ENCODE measurements at regions not wholly inside any gene's neighbourhood (a gene's known extent, or its start where the extent isn't known, plus 50 kb on each side); places are given as distances from the start of the nearest gene placed in this dataset.

DNA sequence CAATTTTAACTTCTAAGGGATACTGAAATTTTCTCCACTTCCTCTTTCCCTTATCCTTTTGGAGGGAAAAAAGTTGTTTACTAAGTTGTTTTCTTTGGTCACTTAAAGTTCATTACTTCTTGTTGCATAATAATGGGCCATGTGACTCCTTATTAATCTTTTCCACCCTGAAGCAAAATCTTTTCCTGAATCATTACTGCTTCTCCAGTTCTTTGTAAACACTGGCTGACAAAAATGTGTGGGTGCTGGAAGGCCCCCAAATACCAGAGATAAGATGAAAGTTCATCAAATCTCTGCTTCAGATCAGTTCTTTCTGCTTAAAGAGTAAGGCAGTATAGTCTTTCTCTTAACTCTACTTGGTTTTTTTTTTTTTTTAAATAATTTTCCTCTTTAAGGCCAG, 108.9 kb upstream of the NHS start:
- TF ChIP-seq, protein P1, sequence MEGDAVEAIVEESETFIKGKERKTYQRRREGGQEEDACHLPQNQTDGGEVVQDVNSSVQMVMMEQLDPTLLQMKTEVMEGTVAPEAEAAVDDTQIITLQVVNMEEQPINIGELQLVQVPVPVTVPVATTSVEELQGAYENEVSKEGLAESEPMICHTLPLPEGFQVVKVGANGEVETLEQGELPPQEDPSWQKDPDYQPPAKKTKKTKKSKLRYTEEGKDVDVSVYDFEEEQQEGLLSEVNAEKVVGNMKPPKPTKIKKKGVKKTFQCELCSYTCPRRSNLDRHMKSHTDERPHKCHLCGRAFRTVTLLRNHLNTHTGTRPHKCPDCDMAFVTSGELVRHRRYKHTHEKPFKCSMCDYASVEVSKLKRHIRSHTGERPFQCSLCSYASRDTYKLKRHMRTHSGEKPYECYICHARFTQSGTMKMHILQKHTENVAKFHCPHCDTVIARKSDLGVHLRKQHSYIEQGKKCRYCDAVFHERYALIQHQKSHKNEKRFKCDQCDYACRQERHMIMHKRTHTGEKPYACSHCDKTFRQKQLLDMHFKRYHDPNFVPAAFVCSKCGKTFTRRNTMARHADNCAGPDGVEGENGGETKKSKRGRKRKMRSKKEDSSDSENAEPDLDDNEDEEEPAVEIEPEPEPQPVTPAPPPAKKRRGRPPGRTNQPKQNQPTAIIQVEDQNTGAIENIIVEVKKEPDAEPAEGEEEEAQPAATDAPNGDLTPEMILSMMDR (IDR thresholded peaks at IDR 0.05; ENCODE audit: low read depth, low read length, missing control alignments) = no peak
- DNase-seq (ENCODE audit: extremely low read depth, low read depth) = no peak
- H3K4me3 ChIP-seq (replicated peaks; ENCODE audit: low read depth, low read length) = no peak overlapping the region

DNA sequence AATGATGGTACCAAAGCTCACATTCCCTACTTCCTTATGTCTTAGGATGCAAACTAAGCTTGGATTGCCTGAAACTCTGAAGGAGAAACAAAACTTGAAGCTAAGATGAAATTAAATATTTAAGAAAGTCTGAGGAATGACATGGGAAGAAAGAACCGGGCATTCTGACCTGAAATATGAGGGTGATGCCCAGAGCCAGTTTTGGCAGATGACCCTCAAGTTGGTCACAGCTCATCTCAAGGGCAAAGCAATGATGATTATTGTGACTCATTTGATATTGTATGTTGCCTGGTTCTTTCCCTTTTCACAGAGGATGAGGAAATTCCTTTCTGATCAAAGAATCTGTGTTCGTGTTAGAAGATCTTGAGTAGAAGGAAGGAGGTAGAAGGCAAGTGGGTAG, 96.0 kb upstream of the NHS start:
- TF ChIP-seq, protein P1 (IDR thresholded peaks at IDR 0.05; ENCODE audit: low read depth, low read length, missing control alignments) = no peak
- H3K4me3 ChIP-seq (replicated peaks; ENCODE audit: low read depth, low read length) = no peak overlapping the region
- DNase-seq (ENCODE audit: extremely low read depth, low read depth) = no peak

DNA sequence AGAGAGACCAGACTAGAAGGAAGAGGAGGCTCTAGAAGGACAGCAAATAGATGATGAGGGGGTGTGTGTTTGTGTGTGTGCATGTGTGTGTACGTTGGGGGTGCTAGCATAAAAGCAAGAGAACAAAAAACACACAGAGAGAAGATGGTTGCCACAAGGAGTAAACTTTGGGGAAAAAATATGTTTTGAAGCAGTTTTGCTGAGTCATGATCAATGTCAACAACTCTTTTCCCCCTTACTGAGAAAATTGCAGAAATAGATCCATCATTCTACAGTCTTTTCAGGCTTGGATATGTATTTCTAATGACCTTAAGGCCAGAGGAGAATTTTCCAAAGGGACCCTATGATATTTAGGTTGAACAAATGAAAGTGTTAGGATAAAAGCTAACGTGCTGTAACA, 89.0 kb upstream of the NHS start:
- no peak overlapping the region for H3K4me3 ChIP-seq (replicated peaks; ENCODE audit: low read depth, low read length)
- TF ChIP-seq, protein P1 (IDR thresholded peaks at IDR 0.05; ENCODE audit: low read depth, low read length, missing control alignments) = no peak
- DNase-seq (ENCODE audit: extremely low read depth, low read depth) = no peak

DNA sequence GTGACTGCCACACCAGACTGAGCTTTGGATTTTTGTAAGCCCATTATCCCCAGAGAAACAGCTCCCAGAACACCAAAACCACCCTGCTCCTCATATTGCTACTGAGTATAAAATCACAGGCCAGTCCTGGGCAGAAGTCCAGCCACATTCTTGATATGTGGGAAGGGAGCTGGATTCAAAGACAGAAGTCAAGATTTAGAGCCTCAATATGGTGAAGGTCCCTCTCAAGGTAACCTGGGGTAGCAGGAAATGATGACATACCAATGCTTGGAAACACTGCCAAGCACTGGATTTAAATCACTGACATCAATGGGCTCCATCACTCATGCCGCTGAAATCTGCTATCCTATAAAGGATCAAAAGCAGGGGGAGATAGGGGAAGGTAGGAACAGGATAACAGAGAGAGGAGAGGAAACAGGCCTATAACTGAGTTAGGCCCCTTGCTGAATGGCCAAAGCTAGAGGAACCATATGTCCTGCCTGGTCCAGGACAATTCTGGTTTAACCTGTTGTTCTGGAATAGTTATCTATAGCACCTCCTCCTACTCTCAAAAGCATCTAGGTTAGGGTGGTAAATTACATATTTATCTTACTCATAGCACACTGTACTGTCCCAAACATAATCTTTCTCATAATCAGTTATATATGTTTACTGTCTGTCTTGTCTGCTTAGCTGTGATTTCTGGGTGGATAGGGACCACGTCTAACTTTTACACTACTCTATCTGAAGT, 83.7 kb upstream of the NHS start:
- H3K4me3 ChIP-seq (replicated peaks; ENCODE audit: low read depth, low read length) = no peak overlapping the region
- TF ChIP-seq, protein P1 (IDR thresholded peaks at IDR 0.05; ENCODE audit: low read depth, low read length, missing control alignments) = no peak
- no peak for DNase-seq (ENCODE audit: extremely low read depth, low read depth)

DNA sequence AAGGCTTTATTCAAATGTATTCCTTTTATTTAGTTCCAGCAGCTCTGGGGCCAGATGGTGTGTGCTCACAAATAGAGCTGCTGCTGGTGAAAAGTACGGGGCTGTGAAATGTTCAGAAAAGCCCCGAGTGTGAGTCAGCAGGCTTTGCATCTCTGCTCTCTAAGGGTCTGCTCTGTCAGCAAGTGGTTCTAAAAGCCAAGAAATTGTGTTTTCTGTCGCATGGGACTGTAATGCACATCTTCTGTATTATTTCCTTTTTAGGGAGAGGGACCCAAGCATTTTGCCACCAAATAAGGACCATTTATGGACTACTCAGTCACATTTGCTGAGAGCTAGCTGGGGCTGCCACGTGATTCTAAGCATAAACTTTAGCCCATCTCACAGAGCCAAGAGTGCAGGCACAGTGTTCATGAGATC, 82.9 kb upstream of the NHS start:
- no peak overlapping the region for H3K4me3 ChIP-seq (replicated peaks; ENCODE audit: low read depth, low read length)
- TF ChIP-seq, protein P1 (IDR thresholded peaks at IDR 0.05; ENCODE audit: low read depth, low read length, missing control alignments) = no peak
- DNase-seq (ENCODE audit: extremely low read depth, low read depth) = no peak

DNA sequence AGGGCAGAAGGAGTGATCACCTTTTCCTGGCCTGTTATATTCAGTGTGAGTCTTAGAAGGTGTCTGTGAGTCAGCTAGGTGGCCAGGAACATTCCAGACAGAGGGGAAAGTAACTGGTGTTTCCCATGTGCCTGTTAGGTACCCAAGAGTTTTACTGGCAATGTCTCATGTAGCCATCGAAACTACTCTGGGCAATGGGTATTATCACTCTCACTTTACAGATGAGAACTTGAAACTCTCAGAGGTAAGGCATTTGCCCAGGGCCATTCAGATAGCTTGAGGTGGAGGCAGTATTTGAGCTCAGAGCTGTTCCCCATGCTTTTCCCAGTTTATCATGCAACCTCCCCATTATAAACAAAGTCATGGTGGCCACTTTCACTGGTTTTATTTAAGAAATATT, 80.4 kb upstream of the NHS start:
- no peak for DNase-seq (ENCODE audit: extremely low read depth, low read depth)
- TF ChIP-seq, protein P1 (IDR thresholded peaks at IDR 0.05; ENCODE audit: low read depth, low read length, missing control alignments) = no peak
- H3K4me3 ChIP-seq (replicated peaks; ENCODE audit: low read depth, low read length) = no peak overlapping the region

DNA sequence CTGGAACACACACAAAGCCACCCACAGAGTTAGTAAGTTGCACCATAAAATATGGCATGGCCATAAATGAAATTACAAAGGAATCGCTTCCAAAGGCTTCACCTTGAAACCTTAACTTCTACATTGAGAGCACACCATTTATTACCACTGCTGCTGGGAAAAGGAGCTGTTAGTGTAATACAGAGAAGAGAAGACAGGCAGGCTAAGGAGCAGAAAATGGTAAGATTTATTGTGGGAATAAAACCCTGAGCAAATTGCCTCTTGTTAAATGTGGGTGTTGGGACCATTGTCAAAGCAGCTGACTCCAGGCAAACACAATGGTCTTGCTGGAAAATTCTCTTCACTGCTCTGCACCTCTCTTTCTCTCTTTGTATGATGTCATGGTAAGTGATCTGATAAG, 79.2 kb upstream of the NHS start:
- no peak overlapping the region for H3K4me3 ChIP-seq (replicated peaks; ENCODE audit: low read depth, low read length)
- no peak for DNase-seq (ENCODE audit: extremely low read depth, low read depth)
- TF ChIP-seq, protein P1 (IDR thresholded peaks at IDR 0.05; ENCODE audit: low read depth, low read length, missing control alignments) = no peak
